ENCODE measurements at regions not wholly inside any gene's neighbourhood (a gene's known extent, or its start where the extent isn't known, plus 50 kb on each side); places are given as distances from the start of the nearest gene placed in this dataset.

- DNase-seq, result peak; percentile 83
- H3K36me3 ChIP-seq (ENCODE audit: control insufficient read depth, insufficient read depth, low read length), result no peaks in the 10 kb centered on the region
- no peaks in the 10 kb centered on the region for H3K9me3 ChIP-seq (ENCODE audit: control insufficient read depth, low read length)
- peak; percentile 93 for TF ChIP-seq CTCF (conservative IDR thresholded peaks at IDR 0.05)
- peaks cover 6% of the 10 kb centered on the region for H3K4me1 ChIP-seq (ENCODE audit: control insufficient read depth, insufficient read depth, low read length)
- H3K27ac ChIP-seq (ENCODE audit: low read depth, low read length), result no peak overlapping the region
- Mint-ChIP-seq H3K4me3 (no peak overlapping the region), H3K27ac (no peak overlapping the region), H3K36me3 (ENCODE audit: low read depth) (no peaks in the 10 kb centered on the region), H3K9me3 (no peaks in the 10 kb centered on the region), H3K27me3 (ENCODE audit: insufficient read depth) (no peaks in the 10 kb centered on the region), H3K4me1 (peaks cover 6% of the 10 kb centered on the region)
- no peaks in the 10 kb centered on the region for H3K27me3 ChIP-seq (ENCODE audit: control insufficient read depth, insufficient read depth, low read length, poor library complexity, severe bottlenecking)
- H3K4me3 ChIP-seq (ENCODE audit: low read length), result no peak overlapping the region
- H3K9ac ChIP-seq (ENCODE audit: extremely low read depth, low read length, poor library complexity, severe bottlenecking), result no peak overlapping the region
- 85 to 87% methylated on average over 11 of the region's 11 CpGs for WGBS, 2 experiments (ENCODE audit: insufficient coverage in 1 of 2, insufficient read length in 1 of 2)
Observed at GRCh38 chr1:222095606-222096475, 354.0 kb upstream of the DUSP10 start.

GRCh38 chr1:222093518-222093917 lies 351.6 kb upstream of the DUSP10 start:
- TF ChIP-seq CTCF (conservative IDR thresholded peaks at IDR 0.05), result no peak
- 81% methylated on average over 4 of the region's 4 CpGs; no CpG with 5 or more reads in 1 of the 2 experiments for WGBS, 2 experiments (ENCODE audit: insufficient coverage in 1 of 2, insufficient read length in 1 of 2)
- H3K27me3 Mint-ChIP-seq (ENCODE audit: insufficient read depth), result no peaks in the 10 kb centered on the region

GRCh38 chr1:222090103-222090502 lies 348.2 kb upstream of the DUSP10 start:
- no peak for DNase-seq
- no peaks in the 10 kb centered on the region for H3K36me3 Mint-ChIP-seq (ENCODE audit: low read depth)
- H3K4me3 Mint-ChIP-seq, result no peak overlapping the region
- WGBS, 2 experiments (ENCODE audit: insufficient coverage in 1 of 2, insufficient read length in 1 of 2), result 73 to 88% methylated on average over 3 of the region's 4 CpGs
- no peak overlapping the region for H3K27ac ChIP-seq (ENCODE audit: low read depth, low read length)
- no peaks in the 10 kb centered on the region for H3K27me3 ChIP-seq (ENCODE audit: control insufficient read depth, insufficient read depth, low read length, poor library complexity, severe bottlenecking)
- no peak overlapping the region for H3K9ac ChIP-seq (ENCODE audit: extremely low read depth, low read length, poor library complexity, severe bottlenecking)
- no peaks in the 10 kb centered on the region for H3K4me1 Mint-ChIP-seq
- no peaks in the 10 kb centered on the region for H3K27me3 Mint-ChIP-seq (ENCODE audit: insufficient read depth)
- no peak overlapping the region for H3K27ac Mint-ChIP-seq
- no peaks in the 10 kb centered on the region for H3K9me3 ChIP-seq (ENCODE audit: control insufficient read depth, low read length)
- no peak for TF ChIP-seq CTCF (conservative IDR thresholded peaks at IDR 0.05)
- H3K4me3 ChIP-seq (ENCODE audit: low read length), result no peak overlapping the region
- peaks cover 3% of the 10 kb centered on the region for H3K9me3 Mint-ChIP-seq
- no peaks in the 10 kb centered on the region for H3K4me1 ChIP-seq (ENCODE audit: control insufficient read depth, insufficient read depth, low read length)
- H3K36me3 ChIP-seq (ENCODE audit: control insufficient read depth, insufficient read depth, low read length), result no peaks in the 10 kb centered on the region

More at GRCh38 chr1:222093518-222093917, 351.6 kb upstream of the DUSP10 start:
- Mint-ChIP-seq H3K27ac (no peak overlapping the region), H3K4me3 (no peak overlapping the region), H3K36me3 (ENCODE audit: low read depth) (no peaks in the 10 kb centered on the region), H3K9me3 (no peaks in the 10 kb centered on the region), H3K4me1 (no peaks in the 10 kb centered on the region)
- Histone ChIP-seq H3K4me1 (ENCODE audit: control insufficient read depth, insufficient read depth, low read length) (no peaks in the 10 kb centered on the region), H3K27me3 (ENCODE audit: control insufficient read depth, insufficient read depth, low read length, poor library complexity, severe bottlenecking) (no peaks in the 10 kb centered on the region), H3K4me3 (ENCODE audit: low read length) (no peak overlapping the region), H3K9ac (ENCODE audit: extremely low read depth, low read length, poor library complexity, severe bottlenecking) (no peak overlapping the region), H3K9me3 (ENCODE audit: control insufficient read depth, low read length) (no peaks in the 10 kb centered on the region), H3K36me3 (ENCODE audit: control insufficient read depth, insufficient read depth, low read length) (no peaks in the 10 kb centered on the region), H3K27ac (ENCODE audit: low read depth, low read length) (no peak overlapping the region)
- no peak for DNase-seq
